HG02943 (cell line): ENCODE measurements at regions not wholly inside any gene's neighbourhood (a gene's known extent, or its start where the extent isn't known, plus 50 kb on each side); places are given as distances from the start of the nearest gene placed in this dataset.

ENCODE experiments used
- ATAC-seq: cut with Tn5 transposase; IDR thresholded peaks from one replicate; pipeline ENCODE4 v1.9.1; 2021; ENCODE audit warnings: mild to moderate bottlenecking, low read depth, moderate library complexity; ENCODE audit not compliant: unreplicated experiment

DNA sequence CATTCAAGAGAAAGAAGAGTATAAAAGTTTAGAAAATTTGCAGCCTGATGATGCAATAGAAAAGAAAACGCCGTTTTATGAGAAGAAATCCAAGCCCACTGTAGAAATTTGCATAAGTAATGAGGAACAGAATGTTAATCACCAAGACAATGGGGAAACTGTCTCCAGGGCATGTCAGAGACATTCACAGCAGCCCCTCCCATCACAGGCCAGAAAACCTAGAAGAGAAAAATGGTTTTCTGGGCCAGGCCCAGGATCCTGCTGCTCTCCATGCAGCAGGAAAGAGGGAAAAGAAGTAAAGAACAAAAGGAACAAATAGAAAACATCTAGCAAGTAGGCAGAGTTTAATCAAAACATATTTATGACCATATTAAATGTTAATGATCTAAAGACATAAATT, 119.0 kb downstream of the ANKRD50 start:
- ATAC-seq: no peak

DNA sequence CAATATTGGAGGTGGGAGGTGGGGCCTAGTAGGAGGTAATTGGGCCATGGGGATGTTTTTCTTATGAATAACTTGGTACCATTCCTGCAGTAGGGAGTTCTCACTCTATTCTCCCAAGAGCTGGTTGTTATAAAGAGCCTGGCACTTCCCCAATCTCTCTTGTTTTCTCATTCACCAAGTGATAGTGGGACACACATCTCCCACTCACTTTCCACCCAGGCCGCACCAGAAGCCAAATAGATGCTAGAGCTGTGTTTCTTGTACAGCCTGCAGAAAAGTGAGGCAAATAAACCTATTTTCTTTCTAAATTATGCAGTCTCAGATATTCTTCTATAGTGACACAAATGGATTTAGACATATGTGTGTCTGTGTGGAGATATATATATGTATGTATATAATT, 117.6 kb downstream of the ANKRD50 start:
- ATAC-seq: no peak

DNA sequence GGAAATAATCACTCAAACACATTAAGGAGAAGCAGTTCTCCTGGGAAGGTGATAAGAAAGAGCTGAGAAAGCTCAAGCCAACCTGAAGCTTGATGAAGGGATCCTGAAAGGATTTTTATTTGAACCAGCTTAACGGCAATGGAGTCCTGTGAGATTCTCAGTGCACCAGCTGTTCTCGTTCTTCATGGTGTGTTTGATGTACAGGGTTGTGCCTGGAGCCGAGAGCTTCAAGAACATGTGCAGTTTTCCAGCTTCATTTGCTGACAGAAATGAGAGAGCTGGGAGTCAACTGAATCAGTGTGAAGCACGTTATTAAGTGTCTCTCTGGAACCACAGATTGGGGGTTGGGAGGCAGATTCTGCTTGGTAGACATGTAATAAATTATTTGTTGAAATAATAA, 115.7 kb downstream of the ANKRD50 start:
- no peak for ATAC-seq

DNA sequence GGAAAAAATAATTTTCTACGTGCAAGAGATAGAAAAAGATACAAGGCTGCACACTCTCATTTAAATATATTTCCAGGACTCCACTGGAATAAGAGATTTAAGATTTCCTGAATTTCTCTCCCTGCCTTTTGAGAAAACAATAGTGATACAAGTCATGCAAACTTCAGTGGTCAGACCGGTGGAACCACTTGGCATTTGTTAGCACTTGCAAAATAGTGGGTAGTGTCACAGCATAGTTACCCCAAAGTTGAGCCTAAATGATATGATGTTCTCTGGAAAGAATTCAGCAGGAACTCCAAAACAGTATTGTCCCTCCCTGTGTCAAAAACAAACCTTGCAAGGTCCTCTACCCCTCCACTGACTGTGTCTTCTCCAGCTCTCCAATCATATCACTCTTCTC, 102.3 kb downstream of the ANKRD50 start:
- no peak for ATAC-seq
